Prostate gland (tissue), 2 donors: ENCODE measurements at regions not wholly inside any gene's neighbourhood (a gene's known extent, or its start where the extent isn't known, plus 50 kb on each side); places are given as distances from the start of the nearest gene placed in this dataset.

Experiments used
- POLR2A ChIP-seq: fragments of 450-650 bp; IDR thresholded peaks from one replicate; pipeline ENCODE4 v1.6.1; 2016; ENCODE audit warnings: antibody characterized with exemption, mild to moderate bottlenecking
- TF ChIP-seq, protein P1 (sequence below), 4 experiments: fragments of 200-600 bp in 2 of 4; fragments of 450-650 bp in 2 of 4; sonication (generic) in 2 of 4; IDR thresholded peaks; 1 replicate in 3 of 4; 2 replicates in 1 of 4; pipeline ENCODE4 v1.5.1; 2016 to 2019; ENCODE audit warnings: antibody characterized with exemption in 4 of 4, mild to moderate bottlenecking in 2 of 4, moderate library complexity in 2 of 4

DNA sequence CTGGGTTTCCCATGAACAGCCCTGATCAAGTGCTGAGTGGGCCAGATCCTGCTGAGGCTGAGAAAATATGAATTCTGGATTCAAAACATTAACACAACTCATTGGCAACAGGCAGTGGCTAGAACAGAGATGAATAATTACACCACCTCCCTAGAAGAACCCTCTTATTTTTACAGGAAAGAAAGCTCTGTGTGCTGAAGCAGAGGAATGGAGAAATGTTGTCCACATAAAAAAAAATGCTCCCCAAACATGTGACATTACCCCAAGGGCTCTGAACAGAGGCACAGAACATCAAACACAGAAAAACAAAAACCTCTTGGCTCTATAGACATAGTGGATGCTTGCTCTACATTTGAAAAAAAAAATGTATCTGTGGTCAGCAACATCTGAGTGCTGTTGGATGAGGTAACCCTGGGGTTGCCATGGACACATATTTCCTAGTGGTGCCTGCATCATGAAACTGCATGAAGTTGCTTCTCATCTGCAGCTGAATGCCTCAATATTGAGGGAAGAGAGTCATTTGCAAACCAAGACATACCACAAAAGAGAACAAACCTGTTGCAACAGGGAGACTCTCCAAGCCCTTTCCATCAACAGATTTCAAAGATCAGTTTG, 98.8 kb downstream of the SNX19 start:
- TF ChIP-seq POLR2A, result no peak
- TF ChIP-seq, protein P1, sequence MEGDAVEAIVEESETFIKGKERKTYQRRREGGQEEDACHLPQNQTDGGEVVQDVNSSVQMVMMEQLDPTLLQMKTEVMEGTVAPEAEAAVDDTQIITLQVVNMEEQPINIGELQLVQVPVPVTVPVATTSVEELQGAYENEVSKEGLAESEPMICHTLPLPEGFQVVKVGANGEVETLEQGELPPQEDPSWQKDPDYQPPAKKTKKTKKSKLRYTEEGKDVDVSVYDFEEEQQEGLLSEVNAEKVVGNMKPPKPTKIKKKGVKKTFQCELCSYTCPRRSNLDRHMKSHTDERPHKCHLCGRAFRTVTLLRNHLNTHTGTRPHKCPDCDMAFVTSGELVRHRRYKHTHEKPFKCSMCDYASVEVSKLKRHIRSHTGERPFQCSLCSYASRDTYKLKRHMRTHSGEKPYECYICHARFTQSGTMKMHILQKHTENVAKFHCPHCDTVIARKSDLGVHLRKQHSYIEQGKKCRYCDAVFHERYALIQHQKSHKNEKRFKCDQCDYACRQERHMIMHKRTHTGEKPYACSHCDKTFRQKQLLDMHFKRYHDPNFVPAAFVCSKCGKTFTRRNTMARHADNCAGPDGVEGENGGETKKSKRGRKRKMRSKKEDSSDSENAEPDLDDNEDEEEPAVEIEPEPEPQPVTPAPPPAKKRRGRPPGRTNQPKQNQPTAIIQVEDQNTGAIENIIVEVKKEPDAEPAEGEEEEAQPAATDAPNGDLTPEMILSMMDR (IDR thresholded peaks at IDR 0.05), result no peak
